ENCODE measurements at regions not wholly inside any gene's neighbourhood (a gene's known extent, or its start where the extent isn't known, plus 50 kb on each side); places are given as distances from the start of the nearest gene placed in this dataset.

DNA sequence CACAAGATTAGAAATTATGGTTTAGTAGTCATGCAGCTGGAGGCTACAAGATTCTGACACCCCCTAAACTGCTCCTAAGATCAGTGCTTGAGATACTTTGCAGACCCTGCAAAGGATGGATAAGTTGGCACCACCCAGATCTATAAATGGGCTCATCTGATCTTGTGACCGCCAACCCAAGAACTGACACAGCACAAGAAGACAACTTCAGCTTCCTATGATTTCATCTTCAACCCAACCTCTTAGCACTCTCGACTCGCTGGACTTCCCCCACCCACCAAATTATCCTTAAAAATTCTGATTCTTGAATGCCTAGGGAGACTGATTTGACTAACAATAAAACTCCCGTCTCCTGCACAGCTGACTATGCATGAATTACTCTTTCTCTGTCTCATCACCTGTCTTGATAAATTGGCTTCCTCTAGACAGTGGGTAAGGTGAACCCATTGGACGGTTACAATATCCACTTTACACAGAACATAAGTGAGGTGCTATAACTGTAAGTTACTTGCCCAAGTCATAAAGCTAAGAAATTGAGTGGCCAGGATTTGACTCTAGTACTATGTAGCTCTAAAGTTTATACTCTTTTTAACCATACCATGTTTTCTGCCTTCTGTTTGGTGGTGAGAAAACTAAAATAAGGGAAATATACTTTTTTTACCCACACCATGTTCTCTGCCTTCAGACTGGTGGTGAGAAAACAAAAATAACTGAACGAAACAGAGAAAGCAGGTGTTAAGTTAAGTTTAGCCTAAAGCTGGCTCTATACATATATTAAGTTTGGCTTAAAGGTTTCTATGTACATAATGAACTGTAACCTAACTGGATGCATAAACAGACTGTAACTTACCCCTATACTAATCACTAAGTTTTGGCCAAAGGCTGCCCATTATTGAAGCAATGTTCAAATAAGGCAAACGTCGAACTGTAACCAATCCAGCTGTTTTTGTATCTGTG is 962.3 kb upstream of the NXPH2 start:
- TF ChIP-seq POLR2AphosphoS5 (IDR thresholded peaks at IDR 0.05; ENCODE audit: borderline replicate concordance, low read depth, low read length) = no peak
- TF ChIP-seq EZH2 (IDR thresholded peaks at IDR 0.05) = no peak
